ENCODE measurements at regions not wholly inside any gene's neighbourhood (a gene's known extent, or its start where the extent isn't known, plus 50 kb on each side); places are given as distances from the start of the nearest gene placed in this dataset.

DNA sequence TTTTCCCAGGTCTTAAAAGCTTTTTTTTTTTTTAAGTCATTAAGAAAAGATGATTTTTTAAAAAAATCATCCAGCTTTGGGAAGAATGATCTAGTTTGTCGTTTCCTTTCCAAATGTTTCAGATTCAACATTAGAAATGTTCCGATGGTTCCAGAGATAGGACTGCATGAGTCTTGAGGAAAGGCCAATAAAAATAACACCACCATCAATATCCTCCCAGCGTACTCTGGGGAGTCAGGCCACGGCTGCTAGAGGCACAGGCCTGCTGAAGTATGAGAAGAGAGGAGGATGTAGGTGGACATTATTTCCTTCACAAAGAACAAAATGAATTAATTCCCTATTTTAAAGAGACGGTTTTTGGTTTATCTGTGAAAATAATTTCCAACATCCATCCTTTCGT lies 60.0 kb upstream of the SHISA2 start:
- DNase-seq (ENCODE audit: low read depth): no peak
- TF ChIP-seq, protein P1, sequence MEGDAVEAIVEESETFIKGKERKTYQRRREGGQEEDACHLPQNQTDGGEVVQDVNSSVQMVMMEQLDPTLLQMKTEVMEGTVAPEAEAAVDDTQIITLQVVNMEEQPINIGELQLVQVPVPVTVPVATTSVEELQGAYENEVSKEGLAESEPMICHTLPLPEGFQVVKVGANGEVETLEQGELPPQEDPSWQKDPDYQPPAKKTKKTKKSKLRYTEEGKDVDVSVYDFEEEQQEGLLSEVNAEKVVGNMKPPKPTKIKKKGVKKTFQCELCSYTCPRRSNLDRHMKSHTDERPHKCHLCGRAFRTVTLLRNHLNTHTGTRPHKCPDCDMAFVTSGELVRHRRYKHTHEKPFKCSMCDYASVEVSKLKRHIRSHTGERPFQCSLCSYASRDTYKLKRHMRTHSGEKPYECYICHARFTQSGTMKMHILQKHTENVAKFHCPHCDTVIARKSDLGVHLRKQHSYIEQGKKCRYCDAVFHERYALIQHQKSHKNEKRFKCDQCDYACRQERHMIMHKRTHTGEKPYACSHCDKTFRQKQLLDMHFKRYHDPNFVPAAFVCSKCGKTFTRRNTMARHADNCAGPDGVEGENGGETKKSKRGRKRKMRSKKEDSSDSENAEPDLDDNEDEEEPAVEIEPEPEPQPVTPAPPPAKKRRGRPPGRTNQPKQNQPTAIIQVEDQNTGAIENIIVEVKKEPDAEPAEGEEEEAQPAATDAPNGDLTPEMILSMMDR (conservative IDR thresholded peaks at IDR 0.05; ENCODE audit: low read length): no peak
- no peak overlapping the region for H3K4me3 ChIP-seq (ENCODE audit: low read length)
